SK-N-SH (cell line): ENCODE measurements at regions not wholly inside any gene's neighbourhood (a gene's known extent, or its start where the extent isn't known, plus 50 kb on each side); places are given as distances from the start of the nearest gene placed in this dataset.
"Not testable (repeated sequence)": the region's sequence is repeated elsewhere in the genome, so short reads cannot be mapped to it uniquely, and the experiment has no call there.

Experiments
- CTCF ChIA-PET: fragments of 300-600, 350-600 bp; formaldehyde crosslinking; extraction: SDS; loops from one replicate; lab custom pipeline; 2021; lab: Yijun Ruan, JAX
- POLR2A ChIA-PET: fragments of 350-600 bp; sonication (Branson Sonifier 250); formaldehyde crosslinking; extraction: SDS; loops from one replicate; lab custom pipeline; 2020; ENCODE audit warnings: antibody characterized with exemption, inconsistent platforms; lab: Yijun Ruan, JAX
- DNase-seq: peaks from one replicate; pipeline ENCODE4 v3.0.0; 2012
- H2AFZ ChIP-seq: fragments of 200-600 bp; sonication (generic); 2 replicates; pipeline ENCODE4 v1.8.1; 2016; ENCODE audit warnings: antibody characterized with exemption, mild to moderate bottlenecking, low read depth
- H3F3A ChIP-seq: fragments of 200-600 bp; sonication (generic); replicated peaks from 2 replicates; pipeline ENCODE3; 2016; ENCODE audit warnings: antibody characterized with exemption, mild to moderate bottlenecking; ENCODE audit not compliant: insufficient read depth
- H3K27ac ChIP-seq, 2 experiments: fragments of 200-500 bp in 1 of 2; fragments of 200-600 bp in 1 of 2; sonication (Bioruptor generic) in 1 of 2; sonication (generic), shearing (Covaris generic) in 1 of 2; 2 replicates each; pipeline versions ENCODE4 v1.5.1 to v1.6.1; 2014 to 2016; ENCODE audit warnings: low read depth in 2 of 2, inconsistent platforms in 1 of 2, low read length in 1 of 2, mild to moderate bottlenecking in 1 of 2, mixed read lengths in 1 of 2
- H3K27me3 ChIP-seq: fragments of 200-600 bp; sonication (generic), shearing (Covaris generic); 2 replicates; pipeline ENCODE4 v1.6.1; 2016; ENCODE audit warnings: mixed run types; ENCODE audit not compliant: insufficient read depth
- H3K36me3 ChIP-seq, 2 experiments: fragments of 200-500 bp in 1 of 2; fragments of 200-600 bp in 1 of 2; sonication (Bioruptor generic) in 1 of 2; sonication (generic) in 1 of 2; replicated peaks in 1 of 2; 2 replicates each; pipeline versions ENCODE3 to v1.5.1; 2014 to 2016; ENCODE audit warnings: low read length in 1 of 2, mild to moderate bottlenecking in 1 of 2; ENCODE audit not compliant: insufficient read depth in 2 of 2, control insufficient read depth in 1 of 2
- H3K4me1 ChIP-seq, 2 experiments: fragments of 200-500 bp in 1 of 2; fragments of 200-600 bp in 1 of 2; sonication (Bioruptor generic) in 1 of 2; sonication (generic), shearing (Covaris generic) in 1 of 2; 2 replicates each; pipeline versions ENCODE4 v1.5.1 to v1.6.1; 2014 to 2016; ENCODE audit warnings: low read depth in 1 of 2, low read length in 1 of 2, mixed run types in 1 of 2; ENCODE audit not compliant: insufficient read depth in 2 of 2, control insufficient read depth in 1 of 2
- H3K4me2 ChIP-seq: fragments of 200-600 bp; sonication (generic), shearing (Covaris generic); 2 replicates; pipeline ENCODE4 v1.6.1; 2017; ENCODE audit warnings: mixed run types
- H3K4me3 ChIP-seq, 2 experiments: fragments of 200-500 bp in 1 of 2; fragments of 200-600 bp in 1 of 2; sonication (Bioruptor generic) in 1 of 2; sonication (generic), shearing (Covaris generic) in 1 of 2; 2 replicates each; pipeline versions ENCODE4 v1.5.1 to v1.8.1; 2014 to 2016; ENCODE audit warnings: low read depth in 2 of 2, inconsistent platforms in 1 of 2, low read length in 1 of 2, mild to moderate bottlenecking in 1 of 2, mixed read lengths in 1 of 2, moderate library complexity in 1 of 2
- H3K79me2 ChIP-seq: fragments of 200-600 bp; sonication (generic); 2 replicates; pipeline ENCODE4 v1.8.1; 2017; ENCODE audit warnings: mild to moderate bottlenecking; ENCODE audit not compliant: insufficient read depth
- H3K9ac ChIP-seq: fragments of 200-600 bp; sonication (generic); 2 replicates; pipeline ENCODE4 v1.6.1; 2017; ENCODE audit warnings: mixed run types
- H3K9me2 ChIP-seq: fragments of 200-600 bp; sonication (generic); 2 replicates; pipeline ENCODE4 v1.6.1; 2017; ENCODE audit warnings: mixed run types
- H3K9me3 ChIP-seq: fragments of 200-600 bp; sonication (generic); 2 replicates; pipeline ENCODE4 v1.6.1; 2017; ENCODE audit warnings: mixed run types, mild to moderate bottlenecking, moderate library complexity
- H4K20me1 ChIP-seq: fragments of 200-600 bp; sonication (generic); 2 replicates; pipeline ENCODE4 v1.6.1; 2017; ENCODE audit warnings: mild to moderate bottlenecking, mixed run types; ENCODE audit not compliant: insufficient read depth
- EP300 ChIP-seq, 2 experiments: IDR thresholded peaks; 2 replicates each; pipeline versions ENCODE4 v1.4.0 to v1.6.1; 2012; ENCODE audit warnings: borderline replicate concordance in 1 of 2, low read depth in 1 of 2, low read length in 1 of 2
- FOSL2 ChIP-seq: IDR thresholded peaks from 2 replicates; pipeline ENCODE4 v1.4.0; 2012; ENCODE audit warnings: low read depth, mild to moderate bottlenecking, moderate library complexity, borderline replicate concordance
- GATA2 ChIP-seq: sonication (generic); formaldehyde crosslinking; IDR thresholded peaks from 2 replicates; pipeline ENCODE4 v1.5.0; 2020; ENCODE audit warnings: mild to moderate bottlenecking, missing genetic modification reagents
- MXI1 ChIP-seq: IDR thresholded peaks from 2 replicates; pipeline ENCODE4 v1.6.1; 2012; ENCODE audit warnings: mild to moderate bottlenecking, low read depth, low read length, improper control_type of control experiment
- RCOR1 ChIP-seq: fragments of 150-350 bp; IDR thresholded peaks from 2 replicates; pipeline ENCODE4 v1.6.1; 2017; ENCODE audit warnings: antibody characterized with exemption, low read length
- RFX5 ChIP-seq: IDR thresholded peaks from 2 replicates; pipeline ENCODE4 v1.6.1; 2012; ENCODE audit warnings: mild to moderate bottlenecking, improper control_type of control experiment, low read length
- SMC3 ChIP-seq: IDR thresholded peaks from 2 replicates; pipeline ENCODE4 v1.6.1; 2012; ENCODE audit warnings: low read depth, low read length, improper control_type of control experiment
- TAF1 ChIP-seq: IDR thresholded peaks from 2 replicates; pipeline ENCODE4 v1.6.1; 2012; ENCODE audit warnings: low read depth, mild to moderate bottlenecking, low read length, moderate library complexity, borderline replicate concordance
- TCF12 ChIP-seq: IDR thresholded peaks from 2 replicates; pipeline ENCODE4 v1.4.0; 2012
- WGBS: methylation state at CpG from one replicate; pipeline ENCODE4 v1.1.6; 2017; ENCODE audit warnings: low lambda C conversion rate; 5-methylcytosine and 5-hydroxymethylcytosine counted together
- TF ChIP-seq, protein P1 (sequence below): IDR thresholded peaks from 2 replicates; pipeline ENCODE4; 2012
- TF ChIP-seq, protein P2 (sequence below): IDR thresholded peaks from 2 replicates; pipeline ENCODE4 v1.6.1; 2012; ENCODE audit warnings: mild to moderate bottlenecking, low read depth, low read length, moderate library complexity
- TF ChIP-seq, protein P3 (sequence below): fragments of 150-350 bp; IDR thresholded peaks from 2 replicates; pipeline ENCODE4 v1.6.1; 2017; ENCODE audit warnings: antibody characterized with exemption, low read length, low read depth, borderline replicate concordance

DNA sequence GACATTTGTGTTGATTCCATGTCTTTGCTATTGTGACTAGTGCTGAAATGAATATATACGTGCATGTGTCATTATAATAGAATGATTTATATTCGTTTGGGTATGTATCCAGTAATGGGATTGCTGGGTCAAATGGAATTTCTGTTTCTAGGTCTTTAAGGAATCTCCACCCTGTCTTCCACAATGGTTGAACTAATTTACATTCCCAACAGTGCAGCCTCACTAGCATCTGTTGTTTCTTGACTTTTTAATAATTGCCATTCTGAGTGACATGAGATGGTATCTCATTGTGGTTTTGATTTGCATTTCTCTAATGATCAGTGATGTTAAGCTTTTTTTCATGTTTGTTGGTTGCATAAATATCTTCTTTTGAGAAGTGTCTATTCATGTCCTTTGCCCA lies 291.2 kb downstream of the FAT4 start:
- H3K9ac ChIP-seq, H3K9me3 ChIP-seq, H3K4me2 ChIP-seq, POLR2A ChIA-PET, DNase-seq, H3K27me3 ChIP-seq, CTCF ChIA-PET, H3K4me3 ChIP-seq, H3K27ac ChIP-seq, H4K20me1 ChIP-seq, H3K36me3 ChIP-seq, H3K79me2 ChIP-seq, H3K9me2 ChIP-seq, H3K4me1 ChIP-seq, H3F3A ChIP-seq: not testable (repeated sequence)
- 67% methylated on average over 2 of the region's 2 CpGs for WGBS
- TF ChIP-seq, protein P1, sequence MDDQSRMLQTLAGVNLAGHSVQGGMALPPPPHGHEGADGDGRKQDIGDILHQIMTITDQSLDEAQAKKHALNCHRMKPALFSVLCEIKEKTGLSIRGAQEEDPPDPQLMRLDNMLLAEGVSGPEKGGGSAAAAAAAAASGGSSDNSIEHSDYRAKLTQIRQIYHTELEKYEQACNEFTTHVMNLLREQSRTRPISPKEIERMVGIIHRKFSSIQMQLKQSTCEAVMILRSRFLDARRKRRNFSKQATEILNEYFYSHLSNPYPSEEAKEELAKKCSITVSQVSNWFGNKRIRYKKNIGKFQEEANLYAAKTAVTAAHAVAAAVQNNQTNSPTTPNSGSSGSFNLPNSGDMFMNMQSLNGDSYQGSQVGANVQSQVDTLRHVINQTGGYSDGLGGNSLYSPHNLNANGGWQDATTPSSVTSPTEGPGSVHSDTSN = peak; percentile 9; the same call in 1 of the 2 replicates
- peak overlapping the region; percentile 43; the same call in 1 of the 2 replicates for H2AFZ ChIP-seq

DNA sequence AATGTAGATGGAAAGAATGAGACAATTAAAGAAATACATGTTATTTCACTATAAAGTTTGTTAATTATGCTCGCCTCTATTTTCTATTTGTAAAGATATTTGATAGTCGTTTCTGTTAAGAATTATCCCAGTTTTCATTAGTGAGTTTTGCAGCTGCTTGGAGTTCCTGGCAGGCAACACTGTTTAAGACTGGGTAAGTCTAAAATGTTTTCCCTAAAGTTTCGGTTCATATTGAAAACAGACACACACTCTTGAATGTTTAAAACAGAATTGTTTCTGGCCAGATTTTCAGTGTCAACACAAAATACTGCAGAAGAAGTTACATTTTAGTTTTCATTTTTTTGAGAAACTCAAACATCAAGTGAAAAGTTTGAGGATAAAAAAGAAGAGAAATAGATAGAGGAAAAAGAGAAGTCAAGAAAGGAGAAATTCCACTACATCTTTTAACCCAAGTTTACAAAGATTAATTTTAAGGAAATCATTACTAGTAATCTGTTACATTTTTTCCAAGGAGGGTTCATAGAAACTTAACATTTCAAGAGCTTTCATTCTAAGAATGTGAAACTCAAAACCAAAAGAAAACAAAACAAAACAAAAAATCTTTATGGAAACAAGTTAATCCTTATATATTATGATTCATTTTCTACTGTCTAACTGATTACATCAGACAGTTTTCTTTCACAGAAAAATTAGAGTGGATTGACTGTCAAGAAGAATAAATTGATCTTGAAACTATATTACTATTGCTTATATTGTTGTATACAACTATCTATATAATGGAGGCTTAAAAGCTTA lies 305.5 kb downstream of the FAT4 start:
- H3K27ac ChIP-seq = peak overlapping the region; percentile 31 to 43; a peak in 2 of 4 replicates

More for the DNA sequence above, 305.5 kb downstream of the FAT4 start:
- Histone ChIP-seq H3K4me1 (no peaks in the 10 kb centered on the region; a peak in 1 of 4 replicates), H3K9me3 (no peaks in the 10 kb centered on the region), H2AFZ (0 out of 2 replicates have a peak overlapping the region, but pooled peaks have one; percentile 12), H3K79me2 (no peaks in the 10 kb centered on the region), H3K36me3 (no peaks in the 10 kb centered on the region), H3K9ac (no peak overlapping the region), H3F3A (no peaks in the 10 kb centered on the region), H3K4me3 (no peak overlapping the region), H3K27me3 (no peaks in the 10 kb centered on the region), H3K4me2 (peak overlapping the region; percentile 9; the same call in 1 of the 2 replicates), H3K9me2 (no peaks in the 10 kb centered on the region), H4K20me1 (no peaks in the 10 kb centered on the region)
- ChIA-PET POLR2A (no interaction called here), CTCF (interaction anchor here (0.6 kb wide), 1 partner anchor 131 kb away, joined by 3 read pairs; no protein-coding TSS in a partner anchor)
- TF ChIP-seq, protein P2, sequence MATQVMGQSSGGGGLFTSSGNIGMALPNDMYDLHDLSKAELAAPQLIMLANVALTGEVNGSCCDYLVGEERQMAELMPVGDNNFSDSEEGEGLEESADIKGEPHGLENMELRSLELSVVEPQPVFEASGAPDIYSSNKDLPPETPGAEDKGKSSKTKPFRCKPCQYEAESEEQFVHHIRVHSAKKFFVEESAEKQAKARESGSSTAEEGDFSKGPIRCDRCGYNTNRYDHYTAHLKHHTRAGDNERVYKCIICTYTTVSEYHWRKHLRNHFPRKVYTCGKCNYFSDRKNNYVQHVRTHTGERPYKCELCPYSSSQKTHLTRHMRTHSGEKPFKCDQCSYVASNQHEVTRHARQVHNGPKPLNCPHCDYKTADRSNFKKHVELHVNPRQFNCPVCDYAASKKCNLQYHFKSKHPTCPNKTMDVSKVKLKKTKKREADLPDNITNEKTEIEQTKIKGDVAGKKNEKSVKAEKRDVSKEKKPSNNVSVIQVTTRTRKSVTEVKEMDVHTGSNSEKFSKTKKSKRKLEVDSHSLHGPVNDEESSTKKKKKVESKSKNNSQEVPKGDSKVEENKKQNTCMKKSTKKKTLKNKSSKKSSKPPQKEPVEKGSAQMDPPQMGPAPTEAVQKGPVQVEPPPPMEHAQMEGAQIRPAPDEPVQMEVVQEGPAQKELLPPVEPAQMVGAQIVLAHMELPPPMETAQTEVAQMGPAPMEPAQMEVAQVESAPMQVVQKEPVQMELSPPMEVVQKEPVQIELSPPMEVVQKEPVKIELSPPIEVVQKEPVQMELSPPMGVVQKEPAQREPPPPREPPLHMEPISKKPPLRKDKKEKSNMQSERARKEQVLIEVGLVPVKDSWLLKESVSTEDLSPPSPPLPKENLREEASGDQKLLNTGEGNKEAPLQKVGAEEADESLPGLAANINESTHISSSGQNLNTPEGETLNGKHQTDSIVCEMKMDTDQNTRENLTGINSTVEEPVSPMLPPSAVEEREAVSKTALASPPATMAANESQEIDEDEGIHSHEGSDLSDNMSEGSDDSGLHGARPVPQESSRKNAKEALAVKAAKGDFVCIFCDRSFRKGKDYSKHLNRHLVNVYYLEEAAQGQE = no peak
- TF ChIP-seq TCF12 = no peak
- no peak for TF ChIP-seq RFX5
- TF ChIP-seq MXI1 = no peak
- TF ChIP-seq TAF1 = no peak
- TF ChIP-seq FOSL2 = no peak
- TF ChIP-seq, protein P3, sequence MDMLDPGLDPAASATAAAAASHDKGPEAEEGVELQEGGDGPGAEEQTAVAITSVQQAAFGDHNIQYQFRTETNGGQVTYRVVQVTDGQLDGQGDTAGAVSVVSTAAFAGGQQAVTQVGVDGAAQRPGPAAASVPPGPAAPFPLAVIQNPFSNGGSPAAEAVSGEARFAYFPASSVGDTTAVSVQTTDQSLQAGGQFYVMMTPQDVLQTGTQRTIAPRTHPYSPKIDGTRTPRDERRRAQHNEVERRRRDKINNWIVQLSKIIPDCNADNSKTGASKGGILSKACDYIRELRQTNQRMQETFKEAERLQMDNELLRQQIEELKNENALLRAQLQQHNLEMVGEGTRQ = no peak
- no peak for TF ChIP-seq RCOR1
- TF ChIP-seq, protein P1 = no peak
- no peak for TF ChIP-seq SMC3
- no peak for TF ChIP-seq EP300 (IDR thresholded peaks at IDR 0.05; ENCODE audit: borderline replicate concordance in 1 of 2, low read depth in 1 of 2, low read length in 1 of 2)
- TF ChIP-seq GATA2 = no peak
- no peak for DNase-seq
- 41% methylated on average over 3 of the region's 3 CpGs for WGBS
